HK-2 (cell line): ENCODE measurements at regions not wholly inside any gene's neighbourhood (a gene's known extent, or its start where the extent isn't known, plus 50 kb on each side); places are given as distances from the start of the nearest gene placed in this dataset.

ENCODE experiments used
- DNase-seq: peaks from one replicate; pipeline ENCODE4 v3.0.0-alpha.2; 2018; ENCODE audit not compliant: unreplicated experiment

DNA sequence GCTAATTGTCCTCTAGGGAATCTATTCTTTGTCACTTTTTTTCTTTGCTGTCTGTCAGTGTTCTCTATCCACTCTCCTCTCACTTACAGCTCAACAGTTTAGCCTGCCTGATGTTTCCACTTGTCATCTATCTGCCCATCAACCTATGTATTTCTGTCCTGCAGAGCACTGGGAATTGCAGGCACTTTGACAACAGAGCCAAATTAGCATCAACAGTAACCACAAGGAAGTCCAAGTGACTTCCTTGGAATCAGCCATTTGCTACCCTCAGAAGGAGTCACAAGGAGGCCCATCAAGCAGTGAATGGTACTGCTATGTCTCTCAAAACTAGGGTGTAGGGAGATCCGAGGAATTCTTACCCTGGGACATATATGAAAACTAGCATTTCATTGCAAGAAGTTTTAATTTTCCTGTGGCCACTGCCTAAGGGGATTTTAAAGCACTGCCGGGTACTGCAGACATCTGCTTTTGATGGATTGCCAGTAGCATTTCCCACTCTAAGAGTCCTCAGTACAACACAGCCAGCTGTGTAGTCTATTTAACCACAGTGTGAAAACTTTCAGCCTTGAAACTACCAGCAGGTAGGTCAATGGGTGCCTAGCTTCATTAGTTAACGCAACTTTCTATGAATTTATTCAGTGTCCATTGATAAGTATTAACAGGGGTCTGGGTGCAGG lies 898.8 kb downstream of the NTRK3 start:
- no peak for DNase-seq

DNA sequence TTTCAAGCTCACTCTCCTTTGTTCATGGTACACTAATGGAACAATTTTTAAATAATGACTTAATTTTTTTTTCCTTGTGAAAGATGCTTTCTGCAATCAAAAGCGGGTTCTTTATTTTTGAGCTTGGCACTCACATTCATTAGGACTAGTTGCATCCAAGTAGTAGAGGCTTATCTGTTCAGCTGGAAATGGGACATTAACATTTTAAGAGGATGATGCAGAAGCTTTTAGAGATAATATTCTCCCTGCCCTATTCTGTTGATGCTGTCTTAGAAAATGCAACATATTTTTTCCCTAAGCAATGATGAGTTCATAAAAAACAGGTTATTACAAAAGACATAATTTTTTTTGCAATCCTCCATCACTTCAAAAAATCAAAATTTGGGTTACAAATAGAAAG lies 900.6 kb downstream of the NTRK3 start:
- DNase-seq, result no peak

DNA sequence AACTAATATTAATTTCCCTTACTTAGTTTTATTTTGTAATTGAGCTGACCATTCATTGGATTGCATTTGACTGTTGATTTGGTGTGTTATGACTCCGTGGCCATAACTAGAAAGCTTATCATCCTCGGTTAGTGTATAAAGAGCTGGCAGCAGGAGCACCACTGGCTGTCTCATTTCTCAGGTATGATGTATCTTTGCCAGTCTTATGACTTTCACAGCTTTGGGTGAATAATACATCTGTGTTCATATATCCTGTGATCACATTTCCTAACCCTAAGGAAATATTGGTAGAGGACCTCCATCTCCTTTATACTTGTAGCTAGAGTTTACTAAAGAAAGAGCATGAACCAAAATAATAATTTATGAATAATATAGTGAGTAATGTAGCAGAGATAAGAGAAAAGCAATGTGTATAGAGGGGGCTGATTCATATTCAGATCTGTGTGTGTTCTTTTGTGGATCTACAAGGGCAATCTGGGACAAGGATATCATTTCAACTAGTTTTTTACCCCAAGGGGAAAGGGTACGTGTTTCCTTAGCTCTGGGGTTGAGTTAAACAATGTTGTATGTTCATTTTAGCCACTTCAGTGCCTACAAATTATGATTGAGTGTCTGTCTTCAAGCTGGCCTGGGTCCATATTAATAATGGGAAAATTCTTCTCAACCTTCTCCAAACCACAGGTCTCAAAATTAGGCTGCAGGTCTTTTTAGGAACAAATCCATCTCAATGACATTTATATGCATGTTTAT lies 901.7 kb downstream of the NTRK3 start:
- no peak for DNase-seq

DNA sequence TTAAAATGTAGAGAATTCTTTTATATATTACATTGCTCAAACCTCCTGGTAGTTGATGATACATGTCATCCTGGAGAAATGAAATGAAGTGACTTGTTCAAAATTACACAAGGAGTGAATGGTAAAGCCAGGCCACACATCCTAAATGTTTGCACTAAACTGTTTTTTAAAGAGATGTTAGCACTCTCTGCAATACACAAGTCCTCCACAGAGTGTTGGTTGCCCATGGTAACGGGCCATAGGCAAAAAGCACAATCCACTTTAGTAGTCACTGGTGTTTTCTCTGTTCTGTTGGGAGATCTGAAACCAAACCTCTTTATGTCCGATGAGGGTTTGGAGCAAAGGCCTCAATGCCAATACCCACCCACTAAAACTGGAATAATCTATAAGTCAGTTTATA lies 907.4 kb downstream of the NTRK3 start:
- DNase-seq, result no peak

DNA sequence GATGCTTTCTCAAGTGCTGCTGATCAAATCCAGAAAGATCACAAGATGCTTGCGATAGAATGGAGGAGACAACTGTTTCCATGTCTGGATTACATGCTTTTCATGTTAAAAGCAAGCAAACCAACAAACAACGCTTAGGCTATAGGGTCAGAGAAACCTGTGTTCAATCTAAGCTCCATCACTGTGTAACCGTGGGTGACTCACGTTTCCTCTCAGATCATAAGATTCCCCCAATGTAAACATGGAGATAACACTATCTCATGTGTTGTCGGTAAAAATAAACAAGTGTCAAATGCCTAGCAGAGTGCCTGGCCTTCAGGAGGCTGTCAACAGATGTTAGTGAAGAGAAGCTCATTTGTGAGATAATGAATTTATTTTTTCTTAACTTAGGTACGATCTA lies 907.8 kb downstream of the NTRK3 start:
- DNase-seq, result no peak

DNA sequence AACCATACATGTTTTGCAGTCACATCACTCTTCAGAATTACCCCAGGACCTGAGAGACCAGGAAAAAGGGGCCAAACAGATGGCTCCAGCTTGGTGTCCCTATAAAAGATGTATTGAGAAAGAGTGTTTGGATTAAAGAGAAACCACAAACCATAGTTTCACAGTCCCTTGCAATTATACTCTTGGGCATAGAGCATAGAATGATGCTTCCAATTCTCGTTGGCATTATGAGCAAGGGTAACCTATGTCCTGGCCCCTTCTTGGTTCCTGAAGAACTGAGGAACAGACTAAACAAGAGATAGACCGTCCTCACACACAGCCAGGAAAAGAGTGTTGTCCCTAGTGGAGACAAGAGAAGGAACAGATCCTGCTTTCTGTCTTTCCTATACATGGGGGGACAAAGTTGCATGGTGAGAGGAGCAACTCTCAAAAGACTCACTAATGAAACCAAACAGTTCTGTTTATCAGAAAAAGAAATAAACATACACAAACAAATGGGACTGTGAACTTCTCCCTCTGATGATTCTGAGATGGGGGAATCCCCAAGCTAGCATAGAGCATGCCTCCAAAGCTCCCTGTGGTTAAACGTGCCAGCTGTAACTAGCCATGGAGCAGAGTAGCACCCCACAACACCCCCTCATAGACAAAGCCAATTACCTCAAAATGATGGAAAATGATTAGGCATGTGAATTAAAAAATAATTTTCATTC lies 908.6 kb downstream of the NTRK3 start:
- DNase-seq, result no peak

DNA sequence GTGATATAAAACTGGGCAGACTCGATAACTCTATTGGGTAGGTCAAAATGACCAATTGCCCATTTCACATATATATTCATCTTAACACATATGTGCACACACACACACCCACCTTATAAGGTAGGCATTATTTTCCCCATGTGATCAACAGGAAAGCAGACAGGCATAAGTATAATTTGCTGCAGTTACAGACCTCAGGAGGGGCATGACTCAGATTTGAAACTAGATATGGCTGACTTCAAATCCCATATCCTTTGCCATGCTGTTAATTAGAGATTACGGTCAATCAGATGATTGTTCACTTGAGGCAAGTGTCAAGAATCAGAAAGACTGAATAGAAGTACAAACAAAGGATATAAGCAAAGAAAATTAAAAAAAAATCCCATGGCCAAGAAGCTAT lies 910.6 kb downstream of the NTRK3 start:
- DNase-seq, result no peak

DNA sequence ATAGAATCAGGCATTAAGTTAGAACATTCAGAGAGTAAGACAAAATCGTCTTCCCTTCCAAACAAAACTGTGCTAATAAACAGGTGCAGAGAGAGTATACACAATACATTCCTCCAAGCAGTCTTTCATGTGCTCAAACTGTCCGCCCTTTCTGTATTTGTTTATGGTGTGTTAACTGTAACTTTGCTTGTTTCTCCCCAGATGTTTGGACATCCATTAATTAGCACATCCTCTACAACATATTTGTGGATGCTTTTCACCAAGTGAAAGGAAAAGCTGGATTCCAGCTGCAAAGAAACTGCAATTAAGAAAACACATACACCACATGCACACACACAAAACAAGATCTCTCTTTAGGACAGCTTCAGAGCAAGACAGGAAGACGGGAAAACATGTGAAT lies 912.6 kb downstream of the NTRK3 start:
- DNase-seq, result no peak

DNA sequence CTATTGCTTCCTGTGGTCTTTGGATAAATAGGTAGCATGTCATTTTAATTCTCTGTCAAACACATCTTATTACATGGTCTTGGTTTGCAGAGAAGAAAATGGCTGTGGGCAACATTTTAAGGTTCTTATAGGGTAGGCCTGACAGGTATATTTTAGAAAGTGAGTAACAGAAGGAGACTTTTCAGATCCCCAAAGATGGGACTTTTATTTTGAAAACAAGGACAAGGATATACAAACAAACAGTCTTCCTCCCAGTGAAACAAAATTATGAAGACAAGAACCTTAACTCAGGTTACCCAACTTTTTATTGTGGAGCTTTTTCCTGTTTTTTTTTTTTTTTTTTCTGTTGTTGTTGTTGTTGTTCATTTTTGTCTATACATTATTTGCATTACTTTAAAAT lies 916.2 kb downstream of the NTRK3 start:
- no peak for DNase-seq

DNA sequence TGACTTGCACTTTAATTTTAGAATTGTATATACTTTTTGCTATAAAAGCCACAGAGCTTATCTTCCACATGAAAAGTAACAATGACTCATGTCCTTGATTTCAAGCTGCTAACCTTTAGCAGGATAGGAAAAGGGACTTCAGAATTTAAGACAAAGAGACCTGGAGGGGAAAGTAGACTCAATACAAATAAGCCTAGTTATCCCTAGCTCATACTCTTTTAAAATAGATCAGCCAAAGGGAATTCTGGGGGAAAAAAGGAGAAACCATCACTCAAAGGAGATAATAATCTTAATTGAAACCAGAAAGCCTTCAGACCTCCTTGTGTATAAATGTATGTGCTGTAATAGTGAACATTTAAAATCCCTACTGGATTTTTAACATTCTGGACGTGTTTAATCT lies 930.3 kb downstream of the NTRK3 start:
- DNase-seq, result no peak

DNA sequence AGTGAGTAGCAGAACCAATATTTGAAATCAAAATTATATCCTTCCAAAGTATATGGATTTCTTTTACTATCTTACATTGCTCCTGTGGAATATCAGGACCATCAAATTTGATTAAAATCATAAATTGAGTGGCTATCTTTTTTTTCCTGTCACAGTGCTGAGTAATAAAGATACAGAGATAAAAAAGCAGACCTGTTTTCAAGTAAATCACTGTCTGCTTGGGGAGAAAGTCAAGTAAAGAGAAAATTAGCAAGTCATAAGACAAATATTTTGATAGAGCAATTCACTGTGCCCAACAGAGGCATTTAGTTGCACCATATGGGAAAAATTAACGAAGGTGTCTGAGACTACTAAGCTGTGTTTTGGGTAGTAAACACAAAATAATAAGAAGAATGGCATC lies 933.7 kb downstream of the NTRK3 start:
- no peak for DNase-seq

DNA sequence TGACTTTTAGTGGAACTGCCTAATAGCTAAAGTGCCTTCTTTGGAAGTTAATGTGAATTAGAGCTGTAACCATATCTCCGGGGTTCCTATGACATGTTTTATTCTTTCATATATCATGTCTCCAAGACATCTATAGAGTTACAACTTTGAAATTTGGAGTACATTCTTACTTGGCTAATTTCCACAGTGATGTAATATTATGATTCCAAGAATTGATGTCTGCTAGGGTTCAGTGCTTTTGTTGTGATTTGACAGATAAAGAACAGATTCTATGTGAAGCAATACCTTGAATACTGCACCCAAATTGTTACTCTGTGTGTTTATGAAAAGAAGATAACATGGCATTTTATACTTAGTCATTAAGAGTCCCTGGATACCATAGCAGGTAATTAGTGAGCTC lies 934.3 kb downstream of the NTRK3 start:
- DNase-seq, result no peak

DNA sequence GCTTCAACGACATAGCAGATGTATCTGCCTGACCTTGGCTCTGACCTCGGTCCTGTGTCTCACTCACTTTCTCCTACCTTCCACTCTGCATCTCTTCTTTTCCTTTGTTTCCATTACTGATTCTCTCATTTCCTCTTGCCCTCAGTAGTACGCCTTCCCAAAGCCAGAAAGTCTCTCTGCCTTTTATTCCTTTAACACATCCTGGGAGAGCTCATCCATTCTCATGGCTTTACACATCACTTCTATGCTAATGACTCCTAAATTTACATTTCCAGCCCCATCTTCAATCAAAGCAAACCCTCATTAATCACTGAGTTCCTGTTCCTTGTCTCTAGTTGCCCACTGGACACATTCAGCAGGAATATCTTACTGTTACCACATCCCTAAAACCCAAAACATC lies 938.6 kb downstream of the NTRK3 start:
- DNase-seq, result no peak

DNA sequence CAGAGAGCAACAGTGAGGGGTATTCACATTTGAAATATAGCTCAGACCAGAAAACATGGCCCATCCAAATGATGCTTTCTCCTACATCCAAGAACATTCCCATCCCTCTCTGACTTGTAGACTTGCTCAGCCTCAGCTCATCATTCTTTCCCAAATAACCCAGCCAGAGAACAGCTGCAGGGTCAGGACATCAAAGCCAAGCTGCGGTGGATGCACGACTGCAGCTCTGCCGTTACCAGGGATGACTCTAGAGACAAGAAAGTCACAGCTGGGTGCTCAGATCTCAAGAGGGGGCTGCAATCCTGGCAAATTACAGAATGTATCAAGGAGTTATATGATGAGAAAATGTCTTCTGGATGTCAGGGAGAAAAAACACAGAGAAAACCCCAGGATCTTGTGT lies 944.3 kb downstream of the NTRK3 start:
- DNase-seq, result no peak

DNA sequence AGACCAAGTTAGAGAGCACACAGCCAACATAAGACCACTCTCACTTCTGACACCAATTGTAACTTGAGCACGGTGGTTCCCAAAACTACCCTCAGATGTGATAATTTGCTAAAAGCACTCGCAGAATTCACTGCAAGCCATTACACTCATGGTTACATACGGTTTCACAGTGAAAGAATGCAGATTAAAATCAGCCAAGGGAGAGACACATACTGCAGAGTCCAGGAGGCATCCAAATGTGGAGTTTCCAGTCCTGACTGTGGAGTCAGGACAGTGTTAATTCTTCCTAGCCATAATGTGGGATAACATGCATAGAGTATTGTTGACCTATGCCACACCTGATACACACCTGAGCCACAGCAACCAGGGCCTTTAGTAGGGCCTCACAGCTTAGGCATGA lies 956.4 kb downstream of the NTRK3 start:
- no peak for DNase-seq

DNA sequence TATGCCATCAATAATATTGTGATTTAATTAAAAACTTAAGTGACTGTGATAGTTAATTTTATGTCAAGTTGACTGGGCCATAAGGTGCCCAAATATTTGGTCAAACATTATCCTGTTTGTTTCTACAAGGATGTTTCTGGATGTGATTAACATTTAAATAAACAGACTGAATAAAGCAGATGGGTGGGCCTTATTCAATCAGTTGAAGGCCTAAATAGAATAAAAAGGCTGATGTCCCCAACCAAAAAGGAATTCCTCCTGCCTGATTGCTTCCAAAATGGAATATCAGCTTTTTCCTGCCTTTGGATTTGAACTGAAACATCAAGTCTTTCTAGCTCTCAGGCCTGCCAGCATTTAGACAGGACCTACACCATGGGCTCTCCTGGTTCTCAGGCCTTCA lies 961.7 kb downstream of the NTRK3 start:
- DNase-seq, result no peak

DNA sequence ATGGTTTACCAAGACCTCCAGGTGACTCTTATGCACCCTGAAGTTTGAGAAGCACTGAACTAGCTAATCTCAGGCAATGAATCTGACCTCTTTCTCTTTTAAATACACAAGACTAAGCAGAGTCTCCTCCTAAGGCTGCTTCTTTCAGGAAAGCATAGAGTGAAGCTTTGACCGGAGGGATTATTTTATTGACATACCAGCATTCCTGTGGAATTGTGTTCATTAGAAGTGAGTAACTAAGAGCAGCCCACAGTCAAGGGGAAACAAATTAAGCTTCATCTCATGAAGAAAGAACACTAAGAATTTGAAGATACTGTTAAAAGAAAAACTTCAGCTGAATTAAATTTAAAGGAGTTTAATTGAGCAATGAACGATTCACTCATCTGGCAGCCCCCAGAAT lies 963.5 kb downstream of the NTRK3 start:
- DNase-seq, result no peak

DNA sequence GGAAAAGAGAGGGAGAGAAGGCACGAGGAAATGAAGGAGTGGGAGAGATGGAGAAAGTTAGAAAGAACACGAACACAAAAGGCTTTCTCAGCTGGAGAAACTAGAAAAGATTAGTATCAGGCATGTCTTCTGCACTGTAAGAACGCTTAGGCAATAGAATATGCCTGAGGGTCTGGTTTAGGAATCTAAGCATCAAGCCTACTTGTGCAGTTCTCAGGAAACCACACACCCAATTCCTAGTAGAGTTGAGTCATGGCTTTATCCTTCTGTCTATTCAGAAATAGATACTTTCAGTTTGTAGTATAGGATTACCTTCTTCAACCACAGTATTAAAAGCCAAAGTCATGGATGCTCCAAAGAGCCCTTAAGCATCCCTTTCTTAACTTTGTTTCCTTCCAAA lies 969.4 kb downstream of the NTRK3 start:
- no peak for DNase-seq

DNA sequence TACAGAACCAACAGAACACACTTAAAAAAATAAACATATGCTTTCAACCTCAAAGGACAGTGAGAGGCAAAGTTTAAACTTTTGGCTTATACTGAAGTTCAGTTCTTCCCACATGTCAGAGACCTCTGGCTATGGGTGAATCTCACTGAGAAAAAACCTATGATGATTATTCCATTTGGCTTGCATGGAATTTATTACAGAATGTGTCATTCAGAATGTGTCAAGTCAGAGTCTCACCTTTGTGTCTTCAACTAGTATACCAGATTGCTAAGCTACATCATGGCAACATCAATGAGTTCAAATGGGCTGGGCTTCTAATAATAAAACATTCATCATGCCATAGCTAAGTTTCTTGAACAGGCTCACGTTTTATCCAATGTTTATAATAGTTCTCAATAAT lies 987.0 kb downstream of the NTRK3 start:
- DNase-seq, result no peak

DNA sequence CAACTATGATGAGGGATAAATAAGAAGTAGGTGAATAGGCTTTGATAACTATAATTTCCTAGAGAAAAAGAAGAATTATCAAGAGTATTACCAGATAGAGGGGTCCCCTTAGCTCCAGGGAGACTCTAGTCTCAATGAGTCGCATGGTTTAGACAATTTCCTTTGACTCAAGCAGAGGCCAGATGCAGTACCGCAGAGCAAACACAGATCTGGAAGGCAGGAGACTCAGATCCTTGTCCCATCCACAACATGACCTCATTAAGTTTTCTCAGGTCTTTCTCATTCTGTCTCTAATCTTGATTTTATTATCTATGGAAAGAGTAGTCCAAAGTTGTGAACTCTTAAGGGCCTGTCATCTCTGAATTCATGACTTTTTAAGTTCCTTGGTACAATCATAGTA lies 987.9 kb downstream of the NTRK3 start:
- DNase-seq, result no peak

DNA sequence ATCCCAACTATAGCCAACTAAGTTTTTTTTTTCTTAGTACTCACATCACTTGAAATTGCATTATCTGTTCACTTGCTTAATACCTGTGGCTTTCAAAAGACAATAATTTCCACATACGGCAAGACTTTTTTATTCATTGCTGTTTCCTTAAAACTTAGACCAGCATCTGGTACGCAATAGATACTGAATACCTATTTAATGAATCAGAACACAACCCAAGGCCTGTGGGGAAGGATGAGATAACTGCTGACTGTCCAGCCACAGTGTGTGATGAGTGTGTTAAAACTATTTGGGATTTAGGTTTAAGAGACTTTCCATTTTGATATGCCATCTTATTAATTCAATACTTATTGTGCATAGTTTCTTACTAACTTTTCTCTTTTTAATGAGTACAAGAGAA lies 988.7 kb downstream of the NTRK3 start:
- DNase-seq, result peak; percentile 2

DNA sequence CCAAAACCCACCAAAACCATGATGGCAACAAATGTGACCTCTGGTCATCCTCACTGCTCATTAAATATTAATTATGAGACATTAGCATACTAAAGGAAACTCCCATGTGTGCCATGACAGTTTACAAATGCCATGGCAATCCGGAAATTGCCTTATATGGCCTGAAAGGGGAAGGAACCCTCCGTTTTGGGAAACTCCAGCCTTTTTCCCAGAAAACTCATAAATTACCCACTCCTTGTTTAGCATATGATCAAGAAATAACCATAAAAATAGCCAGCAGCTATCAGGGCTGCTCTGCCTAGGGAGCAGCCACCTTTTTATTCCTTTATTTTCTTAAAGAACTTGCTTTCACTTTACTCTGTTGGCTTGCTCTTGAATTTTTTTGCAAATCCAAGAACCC lies 992.7 kb downstream of the NTRK3 start:
- DNase-seq, result no peak

DNA sequence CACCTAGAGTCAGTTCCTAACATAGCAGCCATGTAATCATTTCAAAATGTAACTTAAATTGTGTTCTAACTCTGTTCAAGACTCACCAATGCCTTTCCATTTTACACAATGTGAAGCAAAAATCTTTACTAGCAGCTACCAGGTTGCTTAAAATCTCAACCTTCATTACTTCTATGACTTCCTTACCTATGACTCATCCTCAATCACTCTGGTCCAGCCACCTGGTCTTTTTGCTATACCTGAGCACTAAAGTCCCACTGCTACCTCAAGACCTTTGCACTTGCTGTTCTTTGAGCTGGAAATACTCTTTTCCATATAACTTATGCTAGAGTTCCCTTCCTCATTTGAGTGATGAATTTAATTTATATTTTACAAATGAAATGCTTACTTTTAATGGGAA lies 993.2 kb downstream of the NTRK3 start:
- DNase-seq, result no peak
